Thyroid gland (tissue), 4 donors: ENCODE measurements at regions not wholly inside any gene's neighbourhood (a gene's known extent, or its start where the extent isn't known, plus 50 kb on each side); places are given as distances from the start of the nearest gene placed in this dataset.

Experiments used
- DNase-seq, 2 donors: peaks; one replicate each; pipeline ENCODE4 v3.0.0-alpha.2; 2019
- H3K27ac ChIP-seq, 3 donors: fragments of 200-600 bp; sonication (generic); 1 replicate in 2 of 3; 2 replicates in 1 of 3; pipeline ENCODE4 v1.5.1; 2016 to 2019; ENCODE audit warnings: mild to moderate bottlenecking in 1 of 3, moderate library complexity in 1 of 3
- H3K27me3 ChIP-seq: fragments of 200-600 bp; sonication (generic); one replicate; pipeline ENCODE4 v1.5.1; 2019
- H3K36me3 ChIP-seq, 2 donors: fragments of 200-600 bp; sonication (generic); one replicate each; pipeline ENCODE4 v1.5.1; 2016 to 2019
- H3K4me1 ChIP-seq, 2 donors: fragments of 200-600 bp; sonication (generic); one replicate each; pipeline ENCODE4 v1.5.1; 2017 to 2019
- H3K4me3 ChIP-seq, 3 donors: fragments of 200-600 bp; sonication (generic); replicated peaks in 1 of 3; 1 replicate in 2 of 3; 2 replicates in 1 of 3; pipeline ENCODE4 v1.5.1; 2016; ENCODE audit warnings: mild to moderate bottlenecking in 1 of 3
- H3K9me3 ChIP-seq: fragments of 200-600 bp; sonication (generic); one replicate; pipeline ENCODE4 v1.5.1; 2017
- POLR2A ChIP-seq, 2 donors: fragments of 450-650 bp; IDR thresholded peaks; one replicate each; pipeline ENCODE4 v1.6.1; 2017; ENCODE audit warnings: antibody characterized with exemption in 2 of 2, mild to moderate bottlenecking in 2 of 2, moderate library complexity in 1 of 2
- WGBS, 2 donors: methylation state at CpG; one replicate each; pipeline ENCODE4 v1.1.5; 2017; 5-methylcytosine and 5-hydroxymethylcytosine counted together
- intact Hi-C: fragments of 100-400 bp; cut with DNase I; formaldehyde crosslinking; loops from one replicate; pipeline ENCODE4 v1.15.1; 2023
- TF ChIP-seq, protein P1 (sequence below), 6 experiments: fragments of 200-600 bp in 3 of 6; fragments of 450-650 bp in 3 of 6; sonication (generic) in 3 of 6; IDR thresholded peaks; one replicate each; pipeline ENCODE4 v1.5.1; 2016 to 2019; ENCODE audit warnings: antibody characterized with exemption in 6 of 6, mild to moderate bottlenecking in 2 of 6, inconsistent platforms in 1 of 6, moderate library complexity in 1 of 6

DNA sequence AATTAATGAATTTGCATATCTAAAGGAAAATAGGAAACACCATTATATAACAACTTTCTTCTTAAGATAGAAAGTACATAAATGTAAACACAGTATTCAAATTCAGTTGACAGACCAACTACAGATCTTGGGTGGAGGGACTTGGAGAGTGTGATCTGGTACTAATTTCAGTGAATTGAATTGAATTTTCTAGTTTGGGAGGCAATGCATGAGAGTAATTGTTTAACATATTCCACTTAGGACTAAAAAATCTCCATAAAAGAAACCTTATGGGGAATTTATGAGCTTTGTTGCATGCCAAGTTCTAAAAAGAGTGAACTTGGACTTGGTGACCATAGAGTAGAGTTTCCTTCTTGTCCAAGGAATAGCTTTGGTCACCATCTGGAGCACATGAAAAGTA, 261.1 kb upstream of the TTC29 start:
- intact Hi-C loops: no loop called here
- TF ChIP-seq POLR2A (IDR thresholded peaks at IDR 0.05): no peak
- TF ChIP-seq, protein P1, sequence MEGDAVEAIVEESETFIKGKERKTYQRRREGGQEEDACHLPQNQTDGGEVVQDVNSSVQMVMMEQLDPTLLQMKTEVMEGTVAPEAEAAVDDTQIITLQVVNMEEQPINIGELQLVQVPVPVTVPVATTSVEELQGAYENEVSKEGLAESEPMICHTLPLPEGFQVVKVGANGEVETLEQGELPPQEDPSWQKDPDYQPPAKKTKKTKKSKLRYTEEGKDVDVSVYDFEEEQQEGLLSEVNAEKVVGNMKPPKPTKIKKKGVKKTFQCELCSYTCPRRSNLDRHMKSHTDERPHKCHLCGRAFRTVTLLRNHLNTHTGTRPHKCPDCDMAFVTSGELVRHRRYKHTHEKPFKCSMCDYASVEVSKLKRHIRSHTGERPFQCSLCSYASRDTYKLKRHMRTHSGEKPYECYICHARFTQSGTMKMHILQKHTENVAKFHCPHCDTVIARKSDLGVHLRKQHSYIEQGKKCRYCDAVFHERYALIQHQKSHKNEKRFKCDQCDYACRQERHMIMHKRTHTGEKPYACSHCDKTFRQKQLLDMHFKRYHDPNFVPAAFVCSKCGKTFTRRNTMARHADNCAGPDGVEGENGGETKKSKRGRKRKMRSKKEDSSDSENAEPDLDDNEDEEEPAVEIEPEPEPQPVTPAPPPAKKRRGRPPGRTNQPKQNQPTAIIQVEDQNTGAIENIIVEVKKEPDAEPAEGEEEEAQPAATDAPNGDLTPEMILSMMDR (IDR thresholded peaks at IDR 0.05): no peak

DNA sequence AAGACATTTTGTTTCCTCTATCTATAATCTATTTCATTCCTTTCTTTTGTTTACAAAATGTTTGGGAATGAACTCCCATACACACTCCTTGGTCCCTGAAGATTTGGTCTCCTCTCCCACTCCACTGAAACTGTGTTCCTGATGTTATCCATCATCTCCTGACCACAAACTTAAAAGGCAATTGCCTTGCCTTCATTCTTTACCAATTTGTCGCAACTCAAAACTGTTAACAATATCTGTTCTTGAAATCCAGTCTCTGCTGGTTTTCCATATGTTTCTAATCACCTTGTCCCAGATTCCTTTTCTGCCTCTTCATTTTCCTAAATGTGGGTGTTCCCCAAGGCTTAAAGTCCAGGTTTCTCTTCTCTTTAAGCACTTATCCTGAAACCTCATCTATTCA, 262.2 kb upstream of the TTC29 start:
- Histone ChIP-seq H3K27me3 (no peaks in the 10 kb centered on the region), H3K4me1 (no peaks in the 10 kb centered on the region), H3K27ac (no peak overlapping the region), H3K9me3 (no peaks in the 10 kb centered on the region), H3K36me3 (no peaks in the 10 kb centered on the region), H3K4me3 (no peak overlapping the region)
- 89 to 90% methylated on average over 1 of the region's 1 CpG for WGBS, 2 donors
- DNase-seq: no peak
- intact Hi-C loops: no loop called here
- no peak for TF ChIP-seq POLR2A (IDR thresholded peaks at IDR 0.05)
- TF ChIP-seq, protein P1 (IDR thresholded peaks at IDR 0.05): no peak

More for the DNA sequence above, 261.1 kb upstream of the TTC29 start:
- no peak overlapping the region for H3K27ac ChIP-seq
- H3K36me3 ChIP-seq: no peaks in the 10 kb centered on the region
- H3K9me3 ChIP-seq: no peaks in the 10 kb centered on the region
- no peak for DNase-seq
- H3K4me1 ChIP-seq: no peaks in the 10 kb centered on the region
- H3K27me3 ChIP-seq: no peaks in the 10 kb centered on the region
- H3K4me3 ChIP-seq: no peak overlapping the region

DNA sequence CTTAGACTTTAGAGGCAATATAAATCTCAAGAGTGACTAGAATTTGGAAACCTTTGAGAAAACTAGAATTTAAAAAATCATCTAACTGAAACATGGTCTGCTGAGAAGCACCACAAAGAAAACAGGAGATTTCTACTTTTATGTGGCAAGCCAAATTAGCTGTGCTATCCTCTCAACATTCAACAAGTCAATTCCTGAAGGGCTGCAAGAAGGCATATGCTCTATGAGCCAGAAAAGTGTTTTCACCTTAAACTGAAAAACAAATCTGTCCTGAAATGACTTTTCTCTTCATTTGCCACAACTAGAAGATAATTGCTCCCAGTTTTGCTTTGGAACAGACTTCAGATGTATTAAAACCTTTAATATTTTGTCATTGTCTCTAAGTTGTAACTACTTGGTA, 263.2 kb upstream of the EDNRA start:
- Histone ChIP-seq H3K36me3 (no peaks in the 10 kb centered on the region), H3K9me3 (no peaks in the 10 kb centered on the region), H3K4me1 (peaks cover 0 to 10% of the 10 kb centered on the region in 2 donors), H3K27ac (peak overlapping the region in 1 of 3 donors; percentile 7), H3K4me3 (no peak overlapping the region), H3K27me3 (no peaks in the 10 kb centered on the region)
- intact Hi-C loops: no loop called here
- DNase-seq: no peak
- TF ChIP-seq POLR2A (IDR thresholded peaks at IDR 0.05): no peak
- TF ChIP-seq, protein P1 (IDR thresholded peaks at IDR 0.05): no peak

DNA sequence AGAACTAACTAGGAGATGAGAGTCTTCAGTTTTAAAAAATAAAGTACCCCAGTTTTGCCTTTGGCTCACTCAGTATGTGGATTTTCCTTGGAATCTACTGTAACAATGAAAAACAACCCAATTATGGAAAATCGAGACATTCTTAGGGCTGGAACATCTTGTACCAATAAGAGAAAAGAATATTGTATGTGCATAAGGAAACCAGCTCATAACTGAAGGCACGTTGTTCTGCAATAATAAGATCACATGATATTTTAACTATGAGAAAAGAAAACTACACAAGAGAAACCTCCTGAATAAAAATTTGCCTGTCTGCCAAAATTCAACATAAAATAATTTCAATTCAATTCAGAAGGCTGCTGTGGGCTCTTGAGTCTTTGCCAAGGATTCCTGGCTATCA, 261.8 kb upstream of the EDNRA start:
- Histone ChIP-seq H3K27me3 (no peaks in the 10 kb centered on the region), H3K4me1 (peaks cover 0 to 10% of the 10 kb centered on the region in 2 donors), H3K4me3 (no peak overlapping the region), H3K9me3 (no peaks in the 10 kb centered on the region), H3K36me3 (no peaks in the 10 kb centered on the region), H3K27ac (no peak overlapping the region)
- peak; percentile 7 to 18 for DNase-seq
- intact Hi-C loops: no loop called here
- no peak for TF ChIP-seq POLR2A (IDR thresholded peaks at IDR 0.05)
- TF ChIP-seq, protein P1 (IDR thresholded peaks at IDR 0.05): no peak
- 71 to 72% methylated on average over 2 of the region's 2 CpGs for WGBS, 2 donors

DNA sequence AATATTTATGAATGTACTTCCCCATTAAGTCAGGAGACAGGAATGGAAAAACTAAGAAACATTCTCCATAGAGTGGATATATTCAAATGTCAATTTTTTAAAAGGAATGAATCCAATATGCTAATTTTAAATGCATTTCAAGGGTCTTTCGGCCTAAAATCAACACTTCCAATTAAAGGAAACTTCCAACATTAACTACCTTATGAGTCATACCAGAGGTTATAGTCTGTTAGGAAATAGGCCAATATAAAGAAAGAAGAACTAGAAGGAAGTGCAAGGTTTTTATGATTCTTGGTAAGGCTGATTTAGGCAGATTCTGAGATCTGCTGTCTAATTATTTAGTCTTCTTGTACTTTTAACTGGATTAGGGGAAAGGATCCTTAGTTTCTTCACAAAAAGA, 260.1 kb upstream of the EDNRA start:
- no peak for DNase-seq
- H3K4me3 ChIP-seq: no peak overlapping the region
- 76 to 87% methylated on average over 1 of the region's 1 CpG for WGBS, 2 donors
- intact Hi-C loops: no loop called here
- TF ChIP-seq, protein P1 (IDR thresholded peaks at IDR 0.05): no peak
- no peak for TF ChIP-seq POLR2A (IDR thresholded peaks at IDR 0.05)
- H3K4me1 ChIP-seq: peaks cover 0 to 10% of the 10 kb centered on the region in 2 donors
- H3K27ac ChIP-seq: no peak overlapping the region
- H3K36me3 ChIP-seq: no peaks in the 10 kb centered on the region
- no peaks in the 10 kb centered on the region for H3K27me3 ChIP-seq
- H3K9me3 ChIP-seq: no peaks in the 10 kb centered on the region
